ENCODE measurements at regions not wholly inside any gene's neighbourhood (a gene's known extent, or its start where the extent isn't known, plus 50 kb on each side); places are given as distances from the start of the nearest gene placed in this dataset.

GRCh38 chr2:120669121-120669952 lies 66.3 kb upstream of the GLI2 start:
- Histone ChIP-seq H3K27ac (no peak overlapping the region), H3K4me3 (no peak overlapping the region), H2AFZ (replicated peaks) (peak overlapping the region; percentile 19), H3K9ac (no peak overlapping the region), H3K27me3 (peaks cover 62% of the 10 kb centered on the region), H3K4me1 (no peaks in the 10 kb centered on the region), H4K20me1 (ENCODE audit: low read depth) (no peaks in the 10 kb centered on the region), H3K9me3 (ENCODE audit: low read depth) (peaks cover 14% of the 10 kb centered on the region), H3F3A (ENCODE audit: low read depth) (no peaks in the 10 kb centered on the region), H3K4me2 (peak overlapping the region; percentile 1), H3K36me3 (no peaks in the 10 kb centered on the region), H3K79me2 (ENCODE audit: low read depth) (no peaks in the 10 kb centered on the region)
- Mint-ChIP-seq H3K4me1 (peaks cover 8% of the 10 kb centered on the region), H3K36me3 (no peaks in the 10 kb centered on the region), H3K9me3 (peaks cover 41% of the 10 kb centered on the region), H3K27me3 (ENCODE audit: insufficient read depth, low read depth) (peaks cover 21% of the 10 kb centered on the region), H3K27ac (no peak overlapping the region), H3K4me3 (no peak overlapping the region)
- peak; percentile 73 for DNase-seq (ENCODE audit: low spot score)
- TF ChIP-seq EZH2phosphoT487 (IDR thresholded peaks at IDR 0.05) = no peak
- peak; percentile 60 for TF ChIP-seq CTCF (IDR thresholded peaks at IDR 0.05)

GRCh38 chr2:120669971-120670370 lies 65.7 kb upstream of the GLI2 start:
- Mint-ChIP-seq H3K27me3 (ENCODE audit: insufficient read depth, low read depth) (peaks cover 23% of the 10 kb centered on the region), H3K4me3 (no peak overlapping the region), H3K27ac (no peak overlapping the region), H3K36me3 (no peaks in the 10 kb centered on the region), H3K4me1 (peaks cover 8% of the 10 kb centered on the region), H3K9me3 (peaks cover 35% of the 10 kb centered on the region)
- Histone ChIP-seq H3K4me3 (no peak overlapping the region), H3K4me1 (no peaks in the 10 kb centered on the region), H3K27me3 (peaks cover 68% of the 10 kb centered on the region), H3K27ac (no peak overlapping the region), H3F3A (ENCODE audit: low read depth) (no peaks in the 10 kb centered on the region), H3K79me2 (ENCODE audit: low read depth) (no peaks in the 10 kb centered on the region), H3K4me2 (peak overlapping the region; percentile 1), H4K20me1 (ENCODE audit: low read depth) (no peaks in the 10 kb centered on the region), H2AFZ (replicated peaks) (peak overlapping the region; percentile 19), H3K9ac (no peak overlapping the region), H3K36me3 (no peaks in the 10 kb centered on the region), H3K9me3 (ENCODE audit: low read depth) (peaks cover 14% of the 10 kb centered on the region)
- no peak for DNase-seq (ENCODE audit: low spot score)
- TF ChIP-seq EZH2phosphoT487 (IDR thresholded peaks at IDR 0.05) (no peak), EZH2 (IDR thresholded peaks at IDR 0.05) (no peak), CTCF (IDR thresholded peaks at IDR 0.05) (no peak)

- H3K27me3 Mint-ChIP-seq (ENCODE audit: insufficient read depth, low read depth) = peaks cover 24% of the 10 kb centered on the region
Observed at GRCh38 chr2:120670371-120670770, 65.3 kb upstream of the GLI2 start.

More at GRCh38 chr2:120670371-120670770, 65.3 kb upstream of the GLI2 start:
- peaks cover 72% of the 10 kb centered on the region for H3K27me3 ChIP-seq
- H3K27ac ChIP-seq = no peak overlapping the region
- Mint-ChIP-seq H3K9me3 (peaks cover 31% of the 10 kb centered on the region), H3K36me3 (no peaks in the 10 kb centered on the region), H3K4me1 (peaks cover 8% of the 10 kb centered on the region), H3K4me3 (no peak overlapping the region), H3K27ac (no peak overlapping the region)
- no peaks in the 10 kb centered on the region for H3F3A ChIP-seq (ENCODE audit: low read depth)
- peaks cover 13% of the 10 kb centered on the region for H3K9me3 ChIP-seq (ENCODE audit: low read depth)
- no peak overlapping the region for H3K4me2 ChIP-seq
- no peaks in the 10 kb centered on the region for H4K20me1 ChIP-seq (ENCODE audit: low read depth)
- H3K4me3 ChIP-seq = no peak overlapping the region
- no peaks in the 10 kb centered on the region for H3K79me2 ChIP-seq (ENCODE audit: low read depth)
- no peak for TF ChIP-seq EZH2 (IDR thresholded peaks at IDR 0.05)
- no peaks in the 10 kb centered on the region for H3K4me1 ChIP-seq
- DNase-seq (ENCODE audit: low spot score) = no peak
- H3K9ac ChIP-seq = no peak overlapping the region
- H2AFZ ChIP-seq (replicated peaks) = no peak overlapping the region
- no peaks in the 10 kb centered on the region for H3K36me3 ChIP-seq
